ENCODE measurements at regions not wholly inside any gene's neighbourhood (a gene's known extent, or its start where the extent isn't known, plus 50 kb on each side); places are given as distances from the start of the nearest gene placed in this dataset.

GRCh38 chr10:92747066-92747465 lies 57.3 kb downstream of the HHEX start:
- Histone ChIP-seq H2BK12ac (ENCODE audit: low read depth, low read length) (no peak overlapping the region), H3K27ac (ENCODE audit: low read depth, low read length) (no peak overlapping the region), H2AK5ac (ENCODE audit: low read depth, low read length) (no peak overlapping the region), H3K79me2 (ENCODE audit: control insufficient read depth in 1 of 2, insufficient read depth in 2 of 2, low read length in 2 of 2) (no peaks in the 10 kb centered on the region), H4K91ac (replicated peaks; ENCODE audit: insufficient read length, low read length) (no peak overlapping the region), H4K8ac (ENCODE audit: extremely low read depth, insufficient read depth, low read length) (no peak overlapping the region), H2BK5ac (ENCODE audit: low read depth, low read length) (no peak overlapping the region), H2BK15ac (ENCODE audit: low read length) (no peak overlapping the region), H3K27me3 (replicated peaks in 1 of 4; ENCODE audit: control insufficient read depth in 3 of 4, extremely low read depth in 1 of 4, insufficient read depth in 3 of 4, low read length in 3 of 4) (no peaks in the 10 kb centered on the region), H3K9me3 (ENCODE audit: insufficient read depth in 2 of 2, low read depth in 1 of 2, low read length in 1 of 2) (no peaks in the 10 kb centered on the region), H2AFZ (ENCODE audit: low read length) (no peak overlapping the region), H3K56ac (replicated peaks; ENCODE audit: insufficient read length, low read depth, low read length) (no peak overlapping the region), H3K4me3 (ENCODE audit: extremely low read depth in 1 of 4, insufficient read depth in 2 of 4, low read depth in 3 of 4, low read length in 4 of 4) (no peak overlapping the region), H3K9ac (replicated peaks in 1 of 4; ENCODE audit: extremely low read depth in 1 of 4, low read depth in 3 of 4, low read length in 3 of 4) (no peak overlapping the region), H3K14ac (ENCODE audit: insufficient read length) (no peak overlapping the region), H2BK20ac (ENCODE audit: low read length) (no peak overlapping the region), H3K23ac (ENCODE audit: insufficient read length) (no peak overlapping the region), H3K4me1 (replicated peaks in 1 of 4; ENCODE audit: control insufficient read depth in 3 of 4, insufficient read depth in 4 of 4, low read length in 3 of 4) (no peaks in the 10 kb centered on the region), H3K4ac (replicated peaks; ENCODE audit: insufficient read length, low read depth, low read length) (no peak overlapping the region), H2BK120ac (replicated peaks; ENCODE audit: low read depth, low read length) (no peak overlapping the region), H3K18ac (ENCODE audit: extremely low read depth, low read length) (no peak overlapping the region), H3K23me2 (ENCODE audit: low read depth, low read length) (no peaks in the 10 kb centered on the region), H3K79me1 (ENCODE audit: low read depth, low read length) (no peaks in the 10 kb centered on the region), H4K20me1 (replicated peaks in 1 of 2; ENCODE audit: control insufficient read depth in 1 of 2, insufficient read depth in 2 of 2, low read length in 2 of 2) (no peaks in the 10 kb centered on the region), H4K5ac (ENCODE audit: insufficient read length, low read depth, low read length) (no peak overlapping the region), H3K36me3 (ENCODE audit: control insufficient read depth in 2 of 4, insufficient read depth in 4 of 4, low read length in 3 of 4) (no peaks in the 10 kb centered on the region), H3K4me2 (ENCODE audit: insufficient read depth in 1 of 2, low read depth in 2 of 2, low read length in 2 of 2) (no peak overlapping the region)
- DNase-seq (ENCODE audit: low read depth in 1 of 2, low spot score in 2 of 2) (no peak), FAIRE-seq (no peak)
- ChIA-PET CTCF (ENCODE audit: partially characterized antibody) (interaction anchor here (0.6 to 0.9 kb wide), 2 partner anchors 12 to 66 kb away, joined by 3 to 4 read pairs; no protein-coding TSS in a partner anchor), POLR2A (ENCODE audit: partially characterized antibody) (no interaction called here)
- TF ChIP-seq ATF3 (IDR thresholded peaks at IDR 0.05; ENCODE audit: insufficient read depth, low read depth, low read length) = no peak
- no peak for TF ChIP-seq JUN (IDR thresholded peaks at IDR 0.05; ENCODE audit: low read depth, low read length)
- no peak for TF ChIP-seq NRF1 (IDR thresholded peaks at IDR 0.05; ENCODE audit: low read depth, low read length)
- WGBS, 2 experiments (ENCODE audit: extremely low coverage in 1 of 2, insufficient coverage in 1 of 2, insufficient read length in 1 of 2, insufficient replicate concordance in 2 of 2, low coverage in 1 of 2, low lambda C conversion rate in 2 of 2, missing lambda C conversion rate in 1 of 2) = 90% methylated on average over 8 of the region's 8 CpGs; no CpG with 5 or more reads in 1 of the 2 experiments

Measured in H1 (cell line).